Sciatic nerve (tissue), 2 donors: ENCODE measurements at regions not wholly inside any gene's neighbourhood (a gene's known extent, or its start where the extent isn't known, plus 50 kb on each side); places are given as distances from the start of the nearest gene placed in this dataset.
"Not testable (repeated sequence)": the region's sequence is repeated elsewhere in the genome, so short reads cannot be mapped to it uniquely, and the experiment has no call there.

Experiments used
- ATAC-seq: fragments of 200-7000 bp; cut with Tn5 transposase; one replicate; pipeline ENCODE4 v1.9.1; 2020; ENCODE audit warnings: mild to moderate bottlenecking, moderate library complexity
- DNase-seq: peaks from one replicate; pipeline ENCODE4 v3.0.0-alpha.2; 2020; ENCODE audit warnings: low spot score
- intact Hi-C: fragments of 100-400 bp; cut with DNase I; formaldehyde crosslinking; loops from one replicate; pipeline ENCODE4 v1.14.2; 2022
- donor health status: DM: no; HTN: no; CAD: no.
- donor health status: DM: no; HTN: no; CAD: no.

- ATAC-seq = no peak
- no peak for DNase-seq
- intact Hi-C loops = no loop called here
Observed at GRCh38 chr1:230591678-230592077, 50.6 kb upstream of the COG2 start.

DNA sequence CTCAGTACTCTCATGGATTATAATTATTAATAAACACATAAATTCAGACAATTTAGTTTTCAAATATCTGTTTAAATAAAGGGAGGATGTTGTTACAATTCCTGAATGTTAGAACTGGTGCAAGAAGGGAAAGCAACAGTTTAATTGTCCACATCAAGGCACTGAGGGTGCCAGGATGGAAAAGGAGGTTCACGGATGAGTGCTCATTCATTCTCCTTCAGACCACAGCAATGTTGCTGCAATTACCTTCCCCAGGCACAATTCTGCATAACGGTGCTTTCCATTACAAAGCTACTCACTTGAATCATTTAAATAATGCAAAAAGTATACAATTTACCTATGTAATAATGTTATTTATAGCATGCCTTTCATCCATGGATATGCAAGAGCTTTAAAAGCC is 52.3 kb upstream of the COG2 start:
- ATAC-seq = no peak
- intact Hi-C loops = no loop called here
- no peak for DNase-seq

DNA sequence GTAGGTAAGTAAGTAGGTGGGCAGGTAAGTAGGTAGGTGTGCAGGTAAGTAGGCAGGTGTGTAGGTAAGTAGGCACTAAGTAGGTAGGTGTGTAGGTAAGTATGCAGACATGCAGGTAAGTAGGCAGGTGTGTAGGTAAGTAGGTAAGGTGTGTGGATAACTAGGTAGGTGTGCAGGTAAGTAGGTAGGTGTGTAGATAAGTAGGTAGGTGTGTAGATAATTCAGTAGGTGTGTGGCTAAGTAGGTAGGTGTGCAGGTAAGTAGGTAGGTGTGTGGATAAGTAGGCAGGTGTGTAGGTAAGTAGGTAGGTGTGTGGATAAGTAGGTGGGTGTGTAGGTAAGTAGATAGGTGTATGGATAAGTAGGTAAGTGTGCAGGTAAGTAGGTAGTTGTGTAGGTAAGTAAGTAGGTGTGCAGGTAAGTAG is 53.9 kb upstream of the COG2 start:
- no peak for DNase-seq
- no peak for ATAC-seq
- intact Hi-C loops = no loop called here

- intact Hi-C loops = no loop called here
- DNase-seq = no peak
- no peak for ATAC-seq
Observed at GRCh38 chr1:230587061-230587460, 55.2 kb upstream of the COG2 start.

DNA sequence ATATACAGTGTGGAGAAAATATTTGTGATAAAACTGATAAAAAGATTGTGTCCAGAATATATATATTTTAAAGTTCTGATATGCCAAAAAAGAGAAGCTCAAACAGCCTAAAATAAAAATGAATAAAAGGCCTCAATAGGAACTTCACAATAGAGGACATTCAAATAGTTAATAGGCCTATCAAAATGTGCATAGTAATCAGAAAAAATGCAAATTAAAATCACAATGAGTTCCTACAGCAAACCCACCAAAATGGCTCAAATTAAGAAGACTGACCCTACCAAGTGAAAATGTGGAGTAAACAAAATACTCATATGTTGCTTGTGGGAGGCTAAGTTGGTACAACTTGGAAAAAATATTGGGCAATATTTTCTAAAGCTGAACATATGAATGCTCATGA is 57.6 kb upstream of the COG2 start:
- DNase-seq = no peak
- no peak for ATAC-seq
- intact Hi-C loops = no loop called here

DNA sequence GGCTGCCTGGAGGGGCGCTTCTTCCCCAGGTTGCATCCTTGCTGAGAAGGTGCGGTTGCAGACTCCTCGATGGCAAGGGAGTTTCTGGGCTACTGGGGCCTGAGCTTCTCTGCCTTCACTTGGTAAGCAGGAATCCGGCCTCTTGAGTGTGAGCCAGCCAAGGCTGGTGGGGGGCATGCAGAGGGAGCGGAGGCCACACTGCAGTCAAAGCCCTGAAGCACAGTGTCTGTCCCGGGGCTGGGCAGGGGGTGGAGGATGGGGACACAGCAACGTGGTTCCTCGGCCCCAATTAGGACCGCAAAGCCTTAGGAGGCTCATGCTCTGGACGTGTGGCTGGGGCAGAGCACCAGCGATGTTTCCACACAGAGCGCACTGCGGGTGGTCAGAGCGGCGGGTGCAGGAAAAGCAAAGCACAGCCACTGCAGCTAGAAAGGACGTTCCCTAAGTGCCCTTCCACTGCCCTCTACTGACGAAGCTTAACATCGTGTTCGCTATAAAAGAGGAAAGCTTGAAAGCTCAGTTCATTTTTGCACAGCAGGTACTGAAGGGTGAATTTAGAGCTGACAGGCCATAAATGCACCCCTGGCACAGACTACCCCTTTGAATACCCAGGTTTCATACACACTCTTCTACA is 60.7 kb upstream of the COG2 start:
- no peak for ATAC-seq

DNA sequence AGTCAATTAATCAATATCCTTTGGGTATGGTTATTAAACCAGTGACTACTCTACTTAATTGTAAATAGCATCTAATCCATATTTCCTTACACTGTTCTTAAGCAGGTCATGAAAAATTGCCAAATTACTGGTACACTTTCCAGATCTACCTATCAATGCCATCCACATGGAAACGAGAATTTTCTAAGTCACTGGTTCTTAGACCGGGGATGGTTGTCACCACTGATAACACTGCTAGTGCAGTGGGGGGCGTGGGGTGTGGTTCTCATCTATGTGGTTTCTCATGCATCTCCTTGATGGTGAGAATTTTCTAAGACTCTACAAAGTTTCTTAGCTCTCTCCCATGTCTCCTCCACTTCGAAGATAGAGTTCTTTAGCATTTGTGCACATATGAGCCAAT is 63.7 kb upstream of the COG2 start:
- intact Hi-C loops = no loop called here
- DNase-seq (no peak), ATAC-seq (no peak)

More for the DNA sequence above, 60.7 kb upstream of the COG2 start:
- intact Hi-C loops = no loop called here
- DNase-seq = no peak

DNA sequence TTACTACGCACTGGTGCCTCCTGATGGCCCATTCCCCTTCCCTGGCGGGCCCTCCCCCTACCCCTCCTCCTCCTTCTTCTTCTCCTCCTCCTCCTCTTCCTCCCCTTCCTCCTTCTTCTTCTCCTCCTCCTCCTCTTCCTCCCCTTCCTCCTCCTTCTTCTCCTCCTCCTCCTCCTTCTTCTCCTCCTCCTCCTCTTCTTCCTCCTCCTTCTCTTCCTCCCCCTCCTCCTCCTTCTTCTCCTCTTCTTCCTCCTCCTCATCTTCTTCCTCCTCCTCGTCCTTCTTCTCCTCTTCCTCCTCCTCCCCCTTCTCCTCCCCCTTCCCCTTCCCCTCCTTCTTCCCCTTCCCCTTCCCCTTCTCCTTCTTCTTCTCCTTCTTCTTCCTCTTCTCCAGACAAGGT is 64.7 kb upstream of the COG2 start:
- ATAC-seq (no peak), DNase-seq (no peak)
- intact Hi-C loops = no loop called here

DNA sequence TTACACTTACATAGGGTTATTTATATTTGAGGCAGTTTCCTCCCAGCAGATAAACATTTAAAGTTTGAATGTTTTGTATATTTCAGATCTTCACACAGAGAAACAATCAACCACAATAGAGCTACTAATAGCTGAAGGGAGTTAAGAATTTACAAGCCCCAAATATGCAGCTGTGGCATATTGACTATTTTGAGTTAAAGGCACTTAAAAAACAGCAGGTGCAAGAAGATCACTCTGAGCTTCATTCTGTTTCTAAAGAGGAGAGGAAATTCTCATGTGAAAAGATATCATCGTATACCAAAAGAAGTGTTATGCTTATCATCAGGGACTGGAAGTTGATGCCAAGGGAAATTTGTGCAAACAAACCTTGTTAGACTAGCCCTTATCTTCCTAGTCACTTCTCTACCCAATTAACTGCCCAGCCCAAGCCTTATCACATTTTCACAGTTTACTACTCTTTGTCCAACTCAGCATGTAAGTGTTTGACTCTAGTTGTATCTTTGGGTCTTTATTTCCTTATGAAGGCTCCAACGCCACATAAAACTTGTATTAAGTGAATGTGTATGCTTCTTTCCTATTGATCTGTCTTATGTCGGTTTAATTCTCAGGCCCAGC is 66.3 kb upstream of the COG2 start:
- DNase-seq (no peak), ATAC-seq (no peak)
- intact Hi-C loops = no loop called here

DNA sequence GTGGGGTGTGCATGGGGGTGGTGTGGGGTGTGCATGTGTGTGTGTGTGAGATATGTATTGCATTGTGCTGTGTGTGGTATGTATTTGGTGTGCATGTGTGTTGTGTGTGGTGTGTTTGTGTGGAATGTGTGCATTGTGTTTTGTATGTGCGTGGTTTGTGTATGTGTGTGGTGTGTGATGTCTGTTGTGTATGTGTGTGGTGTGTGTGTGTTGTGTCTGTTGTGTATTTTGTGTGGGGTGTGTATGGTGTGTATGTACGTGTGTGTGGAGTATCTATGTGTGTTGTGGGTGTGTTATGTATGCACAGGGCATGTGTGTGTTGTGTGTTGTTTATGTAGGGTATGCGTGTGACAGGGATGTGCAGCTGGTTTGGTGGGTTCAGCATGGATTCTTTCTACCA is 67.8 kb upstream of the COG2 start:
- ATAC-seq (no peak), DNase-seq (no peak)
- intact Hi-C loops = no loop called here

- intact Hi-C loops = no loop called here
- DNase-seq (no peak), ATAC-seq (no peak)
Observed at GRCh38 chr1:230573658-230574057, 68.6 kb upstream of the COG2 start.

DNA sequence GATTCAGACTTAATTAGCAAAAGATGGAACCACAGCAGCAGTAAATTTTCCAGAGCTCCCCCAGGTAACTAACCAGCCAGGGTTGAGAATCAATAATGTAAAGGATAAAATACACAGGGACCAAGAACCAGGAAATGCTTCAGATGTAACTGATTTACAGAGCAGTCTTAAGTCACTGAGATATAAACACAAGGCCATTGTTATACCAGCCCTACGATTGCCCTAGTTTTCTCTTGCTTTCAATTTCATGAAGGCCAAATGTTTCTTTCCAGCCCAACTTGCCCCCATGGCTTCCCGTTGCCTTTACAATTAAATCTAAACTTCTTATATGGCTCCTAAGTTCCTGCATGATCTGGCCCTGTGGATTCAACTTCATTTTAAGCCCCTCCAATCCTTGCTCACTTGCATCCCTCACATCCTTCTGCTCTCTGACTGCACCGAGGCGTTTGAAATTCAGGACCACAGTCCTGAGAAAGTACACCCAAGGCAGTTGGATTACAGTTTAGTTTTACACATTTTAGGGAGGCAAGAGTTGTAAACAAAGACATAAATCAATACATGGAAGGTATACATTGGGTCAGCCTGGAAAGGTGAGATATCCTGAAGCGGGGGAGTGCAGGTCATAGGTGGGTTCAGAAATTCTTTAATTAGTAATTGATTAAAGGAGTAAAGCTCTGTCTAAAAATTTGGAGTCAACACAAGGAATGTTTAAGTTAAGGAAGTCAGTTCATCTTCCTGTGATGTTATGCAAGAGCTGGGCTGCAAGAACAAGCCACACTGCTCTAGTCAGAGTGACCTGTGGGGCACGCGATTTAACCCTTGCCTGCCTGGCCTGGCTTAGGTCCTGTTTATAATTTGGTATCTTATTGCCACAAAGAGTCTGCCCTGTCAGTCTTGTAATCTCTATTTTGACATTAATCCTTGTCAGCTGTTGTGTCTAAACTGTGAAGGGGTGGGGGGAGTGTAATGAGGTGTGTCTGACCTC is 69.9 kb upstream of the COG2 start:
- DNase-seq (no peak), ATAC-seq (no peak)
- intact Hi-C loops = no loop called here

GRCh38 chr1:230570724-230571360 is 71.4 kb upstream of the COG2 start:
- DNase-seq (no peak), ATAC-seq (no peak)
- intact Hi-C loops = no loop called here

DNA sequence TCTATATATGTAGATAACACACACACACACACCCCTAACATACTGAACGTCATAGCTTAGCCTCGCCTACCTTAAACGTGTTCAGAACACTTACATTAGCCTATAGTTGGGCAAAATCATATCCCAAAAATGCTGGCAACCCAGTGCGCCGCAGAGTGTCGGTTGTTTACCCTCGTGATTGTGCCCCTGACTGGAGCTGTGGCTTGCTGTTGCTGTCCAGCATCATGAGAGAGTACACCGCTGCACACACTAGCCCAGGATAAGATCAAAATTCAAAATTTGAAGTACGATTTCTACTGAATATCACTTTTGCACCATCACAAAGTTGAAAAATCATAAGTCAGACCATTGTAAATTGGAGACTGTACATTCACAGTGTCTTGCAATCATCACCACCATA is 73.1 kb upstream of the COG2 start:
- intact Hi-C loops = loop anchor here (10.0 kb wide), 1 partner anchor 1916 kb away; no protein-coding TSS in a partner anchor
- DNase-seq = no peak
- ATAC-seq = no peak

DNA sequence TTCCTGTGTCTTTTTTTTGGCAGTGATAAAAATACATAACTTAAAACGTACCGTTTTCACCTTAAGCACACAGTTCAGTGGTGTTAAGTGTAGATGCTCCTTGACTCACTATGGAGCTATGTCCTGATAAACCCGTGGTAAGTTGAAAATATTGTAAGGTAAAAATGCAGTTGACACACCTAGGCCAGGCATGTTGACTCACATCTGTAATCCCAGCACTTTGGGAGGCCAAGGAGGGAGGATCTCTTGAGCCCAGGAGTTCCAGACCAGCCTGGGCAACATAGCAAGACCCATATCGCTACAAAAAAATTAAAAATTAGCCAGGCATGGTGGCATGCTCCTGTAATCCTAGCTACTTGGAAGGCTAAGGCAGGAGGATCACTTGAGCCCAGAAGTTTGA is 73.6 kb upstream of the COG2 start:
- DNase-seq (no peak), ATAC-seq (no peak)
- intact Hi-C loops = loop anchor here (10.0 kb wide), 1 partner anchor 1916 kb away; no protein-coding TSS in a partner anchor

- intact Hi-C loops = loop anchor here (10.0 kb wide), 1 partner anchor 1917 kb away; no protein-coding TSS in a partner anchor
- ATAC-seq (no peak), DNase-seq (no peak)
Observed at GRCh38 chr1:230568008-230568407, 74.3 kb upstream of the COG2 start.

GRCh38 chr1:230567221-230567575 is 75.1 kb upstream of the COG2 start:
- ATAC-seq (no peak), DNase-seq (no peak)

GRCh38 chr1:230566532-230567220 is 75.6 kb upstream of the COG2 start:
- DNase-seq, ATAC-seq: not testable (repeated sequence)
- intact Hi-C loops = loop anchor here (10.0 kb wide), 1 partner anchor 1918 kb away; no protein-coding TSS in a partner anchor

More at GRCh38 chr1:230567221-230567575, 75.1 kb upstream of the COG2 start:
- intact Hi-C loops = loop anchor here (10.0 kb wide), 1 partner anchor 1918 kb away; no protein-coding TSS in a partner anchor

- no peak for ATAC-seq
- intact Hi-C loops = loop anchor here (10.0 kb wide), 1 partner anchor 1920 kb away; no protein-coding TSS in a partner anchor
- DNase-seq = no peak
Observed at GRCh38 chr1:230565141-230565540, 77.1 kb upstream of the COG2 start.
